GM06990 (cell line): ENCODE measurements at regions not wholly inside any gene's neighbourhood (a gene's known extent, or its start where the extent isn't known, plus 50 kb on each side); places are given as distances from the start of the nearest gene placed in this dataset.

Experiments used
- DNase-seq: peaks from one replicate; pipeline ENCODE4 v3.0.0-alpha.2; 2011; ENCODE audit not compliant: insufficient read length; ENCODE audit errors: extremely low read depth
- H3K27me3 ChIP-seq: replicated peaks from 2 replicates; pipeline ENCODE4 v1.6.0; 2011; ENCODE audit warnings: low read length; ENCODE audit not compliant: control insufficient read depth, insufficient read depth
- H3K36me3 ChIP-seq: 2 replicates; pipeline ENCODE4 v1.5.1; 2011; ENCODE audit warnings: low read length; ENCODE audit not compliant: control insufficient read depth, insufficient read depth
- H3K4me3 ChIP-seq: replicated peaks from 2 replicates; pipeline ENCODE4 v1.5.1; 2011; ENCODE audit warnings: low read depth, mild to moderate bottlenecking, control low read depth, low read length
- CTCF ChIP-seq: IDR thresholded peaks from 2 replicates; pipeline ENCODE4 v1.5.1; 2011; ENCODE audit warnings: low read length, control low read depth, mild to moderate bottlenecking, inconsistent platforms; ENCODE audit not compliant: insufficient read depth, poor library complexity, severe bottlenecking

- no peak for TF ChIP-seq CTCF
Observed at GRCh38 chr17:73936908-73937627, 266.4 kb upstream of the RPL38 start.

GRCh38 chr17:73938706-73939105 lies 264.8 kb upstream of the RPL38 start:
- no peak for DNase-seq
- Histone ChIP-seq H3K27me3 (no peaks in the 10 kb centered on the region), H3K36me3 (no peaks in the 10 kb centered on the region), H3K4me3 (no peak overlapping the region)
- no peak for TF ChIP-seq CTCF

More at GRCh38 chr17:73936908-73937627, 266.4 kb upstream of the RPL38 start:
- Histone ChIP-seq H3K27me3 (no peaks in the 10 kb centered on the region), H3K36me3 (no peaks in the 10 kb centered on the region), H3K4me3 (no peak overlapping the region)
- no peak for DNase-seq

GRCh38 chr17:73939806-73940205 lies 263.7 kb upstream of the RPL38 start:
- H3K4me3 ChIP-seq, result no peak overlapping the region
- no peaks in the 10 kb centered on the region for H3K27me3 ChIP-seq
- no peaks in the 10 kb centered on the region for H3K36me3 ChIP-seq
- no peak for TF ChIP-seq CTCF
- no peak for DNase-seq

GRCh38 chr17:73940511-73940910 lies 263.0 kb upstream of the RPL38 start:
- TF ChIP-seq CTCF, result no peak
- H3K4me3 ChIP-seq, result no peak overlapping the region
- no peak for DNase-seq
- H3K36me3 ChIP-seq, result no peaks in the 10 kb centered on the region
- H3K27me3 ChIP-seq, result no peaks in the 10 kb centered on the region

- H3K4me3 ChIP-seq, result no peak overlapping the region
- no peaks in the 10 kb centered on the region for H3K27me3 ChIP-seq
- TF ChIP-seq CTCF, result no peak
- H3K36me3 ChIP-seq, result no peaks in the 10 kb centered on the region
- no peak for DNase-seq
Observed at GRCh38 chr17:73941919-73942530, 261.5 kb upstream of the RPL38 start.
